NAMALWA (cell line): ENCODE measurements at regions not wholly inside any gene's neighbourhood (a gene's known extent, or its start where the extent isn't known, plus 50 kb on each side); places are given as distances from the start of the nearest gene placed in this dataset.

Experiments used
- DNase-seq: peaks from one replicate; pipeline ENCODE4 v3.0.0-alpha.2; 2015; ENCODE audit warnings: low spot score

- peak; percentile 14 for DNase-seq
Measured at GRCh38 chr2:129144082-129144791, 825.6 kb upstream of the HS6ST1 start.

DNA sequence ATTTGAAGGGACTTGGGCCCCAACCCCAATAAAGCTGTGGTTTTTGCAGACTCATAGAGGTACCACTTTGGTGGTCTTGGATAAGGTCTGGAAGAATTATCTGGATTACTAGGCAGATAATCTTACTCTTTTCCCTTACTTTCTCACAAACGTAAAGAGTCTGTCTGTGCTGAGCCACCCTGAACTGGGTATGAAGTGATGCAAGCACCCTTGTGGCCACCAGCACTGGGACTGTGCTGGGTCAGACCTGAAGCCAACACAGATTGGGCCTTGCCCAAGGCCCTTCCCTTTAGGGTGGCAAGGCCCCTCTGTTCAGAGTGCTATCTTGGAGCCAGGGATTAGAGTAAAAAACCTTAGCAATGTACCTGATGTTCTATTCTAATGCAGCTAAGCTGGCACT lies 827.0 kb upstream of the RAB6C start:
- DNase-seq, result no peak

DNA sequence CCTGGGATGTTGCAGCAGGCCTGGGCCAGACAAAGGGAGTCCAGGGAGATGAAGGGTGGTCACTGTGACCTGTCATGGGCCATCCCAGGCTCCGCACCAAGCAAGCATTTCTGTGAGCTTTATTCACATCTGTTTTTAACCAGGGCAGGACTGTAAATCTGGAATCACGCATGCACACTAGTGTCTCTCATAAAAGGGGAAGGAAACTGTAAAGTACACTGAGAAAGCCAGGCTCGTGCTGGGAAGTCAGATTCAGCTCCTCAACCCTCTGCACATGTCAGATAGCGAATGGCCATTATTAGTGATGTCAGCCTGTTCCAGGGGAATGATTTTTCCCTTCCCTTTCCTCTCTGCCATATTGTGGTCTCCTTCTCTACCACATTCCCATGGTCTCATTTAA lies 818.6 kb upstream of the RAB6C start:
- DNase-seq, result no peak

- DNase-seq, result no peak
Measured at GRCh38 chr2:129164220-129164949, 815.1 kb upstream of the RAB6C start.

GRCh38 chr2:129165006-129165405 lies 814.5 kb upstream of the RAB6C start:
- DNase-seq, result no peak

DNA sequence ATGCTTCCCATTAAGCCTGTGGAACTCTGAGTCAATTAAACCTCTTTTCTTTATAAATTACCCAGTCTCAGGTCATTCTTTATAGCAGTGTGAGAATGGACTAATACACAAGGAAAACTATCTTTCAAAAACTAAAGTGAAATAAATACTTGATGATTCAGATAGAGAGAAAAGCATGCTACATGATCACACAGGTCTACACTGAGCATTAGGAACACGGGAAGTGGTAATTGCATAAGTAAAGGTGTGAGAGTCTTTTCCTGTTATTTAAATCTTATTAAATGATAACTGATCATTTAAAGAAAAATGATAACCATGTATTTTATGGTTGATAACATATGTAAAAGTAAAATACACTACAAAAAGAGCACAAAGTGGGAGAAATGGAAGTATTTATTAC lies 812.0 kb upstream of the RAB6C start:
- DNase-seq, result no peak

DNA sequence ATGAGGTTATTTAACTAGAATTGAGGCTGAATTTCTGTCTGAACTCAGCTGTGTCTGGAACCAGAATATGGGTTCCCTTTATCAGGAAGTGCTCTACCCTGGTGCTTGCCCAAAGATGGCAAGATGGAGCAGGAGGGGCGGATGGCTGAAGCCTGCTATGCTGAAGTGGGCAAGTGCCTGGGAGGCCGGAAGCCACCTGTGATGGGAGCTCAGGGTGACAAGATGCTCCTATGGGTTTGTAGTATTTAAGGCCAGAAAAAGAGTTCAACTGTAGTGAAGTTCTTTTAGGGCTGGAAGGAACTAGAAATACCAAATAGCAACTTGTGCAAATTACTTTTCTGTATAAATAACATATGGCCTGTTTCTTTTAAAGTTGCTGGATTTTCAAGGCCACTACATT lies 808.9 kb upstream of the RAB6C start:
- DNase-seq, result no peak

- no peak for DNase-seq
Measured at GRCh38 chr2:129174143-129174542, 805.3 kb upstream of the RAB6C start.

DNA sequence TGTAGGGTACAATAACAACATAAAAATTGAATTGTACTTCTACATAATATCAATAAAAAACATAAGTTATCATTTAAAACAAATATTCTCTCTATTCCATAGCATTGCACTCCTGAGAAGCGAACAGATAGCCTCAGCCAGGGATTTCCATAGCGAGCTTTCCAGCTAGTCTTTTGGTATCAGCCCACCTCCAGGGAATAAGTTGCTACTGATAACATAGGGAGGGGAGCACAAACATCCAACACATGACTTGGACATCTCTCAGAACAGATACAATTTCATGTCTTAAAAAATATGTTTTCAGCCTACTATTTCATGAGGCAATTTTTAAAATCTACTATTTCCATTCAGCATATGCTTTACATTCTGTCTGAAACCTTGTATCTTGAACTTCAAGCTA lies 804.4 kb upstream of the RAB6C start:
- no peak for DNase-seq

DNA sequence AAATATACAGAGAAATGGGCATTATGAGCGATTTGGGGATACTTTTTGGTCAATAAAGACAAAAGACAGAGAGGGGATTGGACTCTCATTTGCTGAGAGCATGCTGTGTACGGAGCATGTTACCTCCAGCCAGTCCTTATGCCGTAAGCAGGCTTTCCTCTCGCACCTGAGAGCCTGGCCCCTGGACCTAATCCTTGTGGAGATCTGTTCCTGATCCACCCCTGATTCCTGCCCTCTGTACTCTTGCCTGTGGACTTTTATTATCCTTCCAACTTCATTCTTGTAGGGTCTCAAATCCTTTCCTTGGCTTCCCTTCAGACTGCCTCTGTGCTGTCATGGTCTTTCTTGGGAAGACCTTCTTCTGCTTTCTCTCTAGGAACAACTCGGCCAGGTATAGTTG lies 803.1 kb upstream of the RAB6C start:
- DNase-seq, result no peak

- no peak for DNase-seq
Measured at GRCh38 chr2:129178356-129178755, 801.1 kb upstream of the RAB6C start.

DNA sequence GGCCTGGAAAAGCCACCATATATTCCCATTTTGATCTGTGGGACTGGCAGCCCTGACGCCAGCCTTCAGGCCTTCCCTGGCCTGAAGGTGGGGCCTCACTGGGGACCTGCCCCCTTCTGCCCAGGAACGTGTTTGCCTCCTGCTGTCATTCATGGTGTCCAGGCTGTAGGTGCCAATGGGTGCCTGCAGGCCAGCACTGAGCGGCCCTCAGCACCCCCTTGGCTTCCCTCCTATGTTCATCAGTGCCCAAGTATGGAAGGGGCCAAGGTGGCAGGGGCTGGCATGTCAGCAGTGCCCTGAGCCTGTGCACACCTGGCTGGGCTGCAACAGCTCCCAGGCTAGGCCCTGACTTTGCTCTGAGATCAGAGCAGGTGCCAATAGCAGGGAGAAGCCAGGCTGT lies 800.3 kb upstream of the RAB6C start:
- no peak for DNase-seq

GRCh38 chr2:129180124-129180716 lies 799.2 kb upstream of the RAB6C start:
- DNase-seq, result no peak

DNA sequence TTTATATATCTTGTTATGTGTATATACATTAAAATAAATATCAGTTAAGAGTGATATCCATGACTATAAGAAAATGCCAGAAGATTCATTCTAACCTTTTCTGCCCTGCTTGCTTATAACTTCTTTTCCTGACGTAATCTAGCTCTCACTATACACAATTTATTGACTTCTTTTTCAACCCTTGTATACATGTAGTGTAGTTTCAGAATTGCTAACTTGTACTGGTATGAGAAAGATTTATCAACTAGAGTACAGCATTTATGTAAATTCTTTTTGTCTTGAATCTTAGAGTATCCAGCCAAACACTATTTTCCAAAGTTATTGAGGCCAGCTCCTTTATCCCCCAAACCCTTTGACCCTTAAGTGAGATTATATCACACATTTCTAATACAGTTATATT lies 798.0 kb upstream of the RAB6C start:
- no peak for DNase-seq

DNA sequence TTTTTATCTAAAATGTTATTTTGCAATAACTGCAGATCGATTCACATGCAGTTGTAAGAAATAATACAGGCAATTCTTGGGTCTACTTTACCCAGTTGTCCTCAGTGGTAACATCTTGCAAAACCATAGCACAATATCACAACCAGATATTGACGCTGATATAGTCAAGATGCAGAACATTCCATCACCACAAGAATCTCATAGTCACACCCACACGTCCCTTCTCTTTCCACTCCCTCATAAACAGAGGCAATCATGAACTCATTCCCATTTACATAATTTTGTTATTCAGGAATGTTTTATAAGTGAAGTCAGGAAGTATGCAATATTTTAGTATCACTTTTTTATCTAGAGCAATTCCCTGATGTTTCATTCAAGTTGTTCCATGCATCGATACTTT lies 797.5 kb upstream of the RAB6C start:
- DNase-seq, result no peak

GRCh38 chr2:129187343-129187742 lies 792.1 kb upstream of the RAB6C start:
- no peak for DNase-seq

DNA sequence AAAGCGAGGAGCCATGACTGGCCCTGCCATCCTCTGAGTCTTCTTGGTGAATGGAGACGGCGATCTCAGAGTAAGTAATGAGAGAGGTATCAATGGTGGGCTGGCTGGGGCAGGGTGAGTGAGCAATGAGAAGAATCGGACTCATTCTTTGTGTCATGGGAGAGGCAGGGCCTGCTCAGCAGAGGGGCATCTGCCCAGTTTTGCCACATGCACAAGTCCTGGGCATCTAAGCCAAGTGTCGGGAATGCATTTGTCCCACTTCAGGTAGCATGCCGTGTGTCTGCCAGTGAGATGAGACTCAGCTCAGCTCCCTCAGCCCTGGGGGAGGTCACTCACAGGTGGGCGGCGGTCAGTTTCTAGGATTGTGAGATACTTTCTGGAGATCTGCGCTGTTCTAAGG lies 791.0 kb upstream of the RAB6C start:
- no peak for DNase-seq

DNA sequence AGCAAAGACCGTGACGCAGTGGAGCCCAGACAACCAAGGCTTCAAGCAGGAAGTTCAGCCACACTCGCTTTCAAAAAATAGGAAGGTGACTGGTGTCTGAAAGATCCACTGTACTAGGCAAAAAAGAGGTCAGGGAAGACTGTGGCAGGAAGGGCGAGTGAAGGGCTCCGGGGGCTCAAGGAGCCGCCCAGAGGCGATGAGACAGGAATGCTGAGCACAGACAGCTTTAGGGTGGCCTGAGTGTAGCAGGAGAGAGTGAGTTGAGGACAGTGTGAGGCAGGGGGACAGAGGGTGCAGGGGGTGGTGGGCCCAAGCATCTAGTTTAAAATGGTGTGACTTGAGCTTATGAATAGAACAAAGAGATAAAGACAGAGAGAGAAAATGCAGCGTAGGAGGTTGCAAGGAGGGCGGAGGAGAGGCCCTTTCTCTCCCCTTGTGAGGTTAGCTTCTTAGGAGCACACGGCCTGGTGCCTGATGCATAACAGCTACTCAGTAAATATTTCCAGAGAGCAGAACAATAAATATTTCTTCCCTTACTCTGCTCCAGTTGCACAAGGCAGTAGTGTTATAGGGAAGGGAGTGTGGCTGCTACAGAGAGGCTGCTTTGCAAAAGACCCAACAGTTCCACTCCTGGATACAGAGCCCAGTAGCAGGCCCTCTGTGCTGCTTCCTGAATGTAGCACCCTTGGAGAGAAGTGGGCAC lies 789.7 kb upstream of the RAB6C start:
- no peak for DNase-seq

DNA sequence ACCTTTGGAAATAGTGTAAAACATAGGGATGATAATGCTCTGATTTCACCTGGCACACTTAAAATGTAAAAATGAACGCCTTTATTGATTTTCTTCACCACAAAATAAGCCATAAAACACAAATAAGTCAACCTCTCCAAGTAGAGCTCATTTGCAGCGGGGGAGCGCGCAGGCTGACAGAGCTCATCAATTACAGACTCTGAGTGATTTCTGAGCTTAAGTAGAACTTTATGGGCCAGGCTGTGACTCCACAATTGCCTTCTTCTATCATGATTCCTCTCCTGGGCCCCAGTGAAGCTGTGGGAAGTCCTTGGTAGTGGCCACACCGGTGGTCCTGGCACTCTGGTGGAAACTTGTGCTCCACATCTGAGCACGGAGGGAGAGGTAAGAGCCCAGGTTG lies 789.0 kb upstream of the RAB6C start:
- no peak for DNase-seq

DNA sequence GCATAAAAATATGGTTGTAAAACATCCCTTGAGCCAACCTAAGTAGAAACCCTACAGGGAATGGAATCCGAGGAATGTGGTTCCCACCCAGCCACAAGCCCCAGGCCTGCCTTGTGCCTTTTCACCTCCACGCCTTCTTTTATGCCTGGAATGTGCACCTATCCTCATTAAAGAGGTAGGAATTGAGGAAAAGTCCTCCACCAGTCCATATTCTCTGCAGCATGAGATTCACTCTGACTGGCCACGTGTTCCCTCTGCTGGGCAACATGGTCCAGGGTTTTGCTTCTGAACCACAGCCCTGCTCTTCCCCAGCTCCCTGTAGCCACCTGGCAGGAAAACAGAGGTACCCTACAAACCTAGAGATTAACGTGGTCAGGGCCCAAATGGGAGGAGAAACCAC lies 787.9 kb upstream of the RAB6C start:
- DNase-seq, result no peak

DNA sequence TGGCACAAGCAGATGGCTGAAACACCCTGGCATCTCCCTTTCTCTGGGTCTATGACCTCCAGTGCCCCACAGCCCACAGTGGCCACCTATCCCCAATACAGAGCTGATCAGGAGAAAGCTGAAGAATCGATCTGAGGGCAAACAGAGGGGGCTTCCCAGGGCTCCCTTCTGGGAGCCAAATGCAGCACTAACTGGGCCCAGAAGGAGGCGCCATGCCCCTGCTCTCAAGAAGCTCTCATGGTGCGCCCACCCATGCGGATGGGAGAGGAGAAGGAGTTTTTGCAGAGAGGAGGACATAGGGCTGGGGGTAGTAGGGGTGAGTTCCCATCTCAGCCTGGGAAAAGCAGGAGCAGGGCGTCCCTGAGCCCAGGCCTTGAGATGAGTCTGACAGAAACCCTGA lies 787.3 kb upstream of the RAB6C start:
- no peak for DNase-seq

DNA sequence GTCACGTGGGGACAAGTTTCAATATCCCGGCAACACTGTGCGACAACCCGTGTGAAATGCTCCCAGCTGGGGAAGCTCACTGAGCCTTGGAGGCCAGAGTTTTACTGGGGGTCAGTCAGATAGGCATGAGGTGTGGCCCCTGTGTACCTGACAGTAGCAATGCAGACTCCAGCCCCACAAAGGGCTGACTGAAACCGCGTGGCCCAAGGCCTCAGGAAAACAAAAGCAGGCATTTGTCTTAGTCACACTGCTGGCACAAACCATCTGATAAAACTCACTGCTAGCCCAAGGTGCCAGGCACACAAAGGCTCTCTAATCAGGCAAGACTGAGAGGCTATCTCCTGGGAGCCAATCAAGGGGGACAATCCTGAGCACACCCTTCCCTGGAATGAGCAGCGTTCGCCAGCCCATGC lies 786.6 kb upstream of the RAB6C start:
- DNase-seq, result no peak

DNA sequence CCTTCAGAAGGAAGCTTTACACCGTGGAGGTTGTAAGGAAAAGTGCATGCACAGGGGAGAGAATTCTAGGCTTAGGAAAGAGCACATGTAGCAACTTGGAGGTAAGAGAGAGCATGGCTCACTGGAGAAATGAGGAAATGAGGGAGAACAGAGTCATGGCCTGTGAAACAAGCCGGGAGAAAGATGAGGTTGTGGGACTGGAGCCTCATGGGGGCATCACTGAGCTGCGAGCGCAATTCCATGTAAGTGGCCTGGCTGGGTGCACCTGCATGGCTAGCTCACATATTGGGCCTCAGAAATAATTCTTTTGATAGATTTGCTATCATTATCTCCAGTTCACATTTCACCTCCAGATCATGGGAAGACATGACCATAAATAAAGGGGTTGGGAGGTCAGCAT lies 785.5 kb upstream of the RAB6C start:
- no peak for DNase-seq
